GM21367 (cell line): ENCODE measurements at regions not wholly inside any gene's neighbourhood (a gene's known extent, or its start where the extent isn't known, plus 50 kb on each side); places are given as distances from the start of the nearest gene placed in this dataset.
"Not testable (repeated sequence)": the region's sequence is repeated elsewhere in the genome, so short reads cannot be mapped to it uniquely, and the experiment has no call there.

Source experiments
- ATAC-seq: cut with Tn5 transposase; IDR thresholded peaks from one replicate; pipeline ENCODE4 v1.9.1; 2021; ENCODE audit not compliant: unreplicated experiment

GRCh38 chrX:4735299-4735698, 1021.9 kb upstream of the PRKX start:
- ATAC-seq: no peak

GRCh38 chrX:4710618-4711433, 997.4 kb upstream of the PRKX start:
- no peak for ATAC-seq

- no peak for ATAC-seq
Observed at GRCh38 chrX:4708970-4709760, 995.7 kb upstream of the PRKX start.

GRCh38 chrX:4706961-4707360, 993.5 kb upstream of the PRKX start:
- no peak for ATAC-seq

GRCh38 chrX:4690521-4690920, 977.1 kb upstream of the PRKX start:
- no peak for ATAC-seq

- no peak for ATAC-seq
Observed at GRCh38 chrX:4682636-4683035, 969.2 kb upstream of the PRKX start.

- ATAC-seq: no peak
Observed at GRCh38 chrX:4675686-4676300, 962.3 kb upstream of the PRKX start.

- ATAC-seq: no peak
Observed at GRCh38 chrX:4674028-4674782, 960.8 kb upstream of the PRKX start.

GRCh38 chrX:4671344-4671743, 957.9 kb upstream of the PRKX start:
- no peak for ATAC-seq

GRCh38 chrX:4670606-4671005, 957.2 kb upstream of the PRKX start:
- ATAC-seq: no peak

GRCh38 chrX:4668802-4669536, 955.5 kb upstream of the PRKX start:
- ATAC-seq: no peak

- no peak for ATAC-seq
Observed at GRCh38 chrX:4663085-4663484, 949.6 kb upstream of the PRKX start.

- no peak for ATAC-seq
Observed at GRCh38 chrX:4661771-4662170, 948.3 kb upstream of the PRKX start.

GRCh38 chrX:4656419-4656818, 943.0 kb upstream of the PRKX start:
- ATAC-seq: no peak

GRCh38 chrX:4655743-4656142, 942.3 kb upstream of the PRKX start:
- no peak for ATAC-seq

GRCh38 chrX:4642114-4642513, 928.7 kb upstream of the PRKX start:
- no peak for ATAC-seq

- no peak for ATAC-seq
Observed at GRCh38 chrX:4638036-4638435, 924.6 kb upstream of the PRKX start.

- ATAC-seq: no peak
Observed at GRCh38 chrX:4627414-4627813, 914.0 kb upstream of the PRKX start.

- ATAC-seq: no peak
Observed at GRCh38 chrX:4622486-4623167, 909.2 kb upstream of the PRKX start.

- not testable (repeated sequence) for ATAC-seq
Observed at GRCh38 chrX:4613651-4614050, 900.2 kb upstream of the PRKX start.
